Smooth muscle cell of the brain vasculature (primary cell): ENCODE measurements at regions not wholly inside any gene's neighbourhood (a gene's known extent, or its start where the extent isn't known, plus 50 kb on each side); places are given as distances from the start of the nearest gene placed in this dataset.

Experiments
- DNase-seq: peaks from one replicate; pipeline ENCODE4 v3.0.0-alpha.2; 2012; ENCODE audit warnings: low read depth, low spot score

- no peak for DNase-seq
Observed at GRCh38 chr13:73850104-73850873, 283.9 kb downstream of the KLF12 start.

GRCh38 chr13:73849292-73849691 lies 284.9 kb downstream of the KLF12 start:
- no peak for DNase-seq

- no peak for DNase-seq
Observed at GRCh38 chr13:73844986-73845385, 289.2 kb downstream of the KLF12 start.

- DNase-seq = no peak
Observed at GRCh38 chr13:73842626-73843025, 291.6 kb downstream of the KLF12 start.

GRCh38 chr13:73842184-73842583 lies 292.0 kb downstream of the KLF12 start:
- DNase-seq = no peak

GRCh38 chr13:73837147-73837546 lies 297.1 kb downstream of the KLF12 start:
- no peak for DNase-seq

- DNase-seq = peak; percentile 26
Observed at GRCh38 chr13:73835138-73835721, 299.0 kb downstream of the KLF12 start.

GRCh38 chr13:73833325-73834070 lies 300.7 kb downstream of the KLF12 start:
- no peak for DNase-seq

- DNase-seq = no peak
Observed at GRCh38 chr13:73832825-73833224, 301.4 kb downstream of the KLF12 start.

- no peak for DNase-seq
Observed at GRCh38 chr13:73832128-73832588, 302.0 kb downstream of the KLF12 start.

- no peak for DNase-seq
Observed at GRCh38 chr13:73829416-73829815, 304.8 kb downstream of the KLF12 start.

- DNase-seq = no peak
Observed at GRCh38 chr13:73828811-73829210, 305.4 kb downstream of the KLF12 start.

GRCh38 chr13:73827434-73827833 lies 306.8 kb downstream of the KLF12 start:
- no peak for DNase-seq

- DNase-seq = no peak
Observed at GRCh38 chr13:73825143-73825542, 309.1 kb downstream of the KLF12 start.

GRCh38 chr13:73822668-73823592 lies 311.3 kb downstream of the KLF12 start:
- no peak for DNase-seq

- DNase-seq = no peak
Observed at GRCh38 chr13:73820688-73821087, 313.5 kb downstream of the KLF12 start.

- no peak for DNase-seq
Observed at GRCh38 chr13:73820285-73820684, 313.9 kb downstream of the KLF12 start.

- DNase-seq = no peak
Observed at GRCh38 chr13:73819711-73820110, 314.5 kb downstream of the KLF12 start.

- DNase-seq = no peak
Observed at GRCh38 chr13:73816702-73817101, 317.5 kb downstream of the KLF12 start.

GRCh38 chr13:73815796-73816195 lies 318.4 kb downstream of the KLF12 start:
- DNase-seq = no peak

- DNase-seq = no peak
Observed at GRCh38 chr13:73810647-73811046, 323.6 kb downstream of the KLF12 start.
